A673 (cell line): ENCODE measurements at regions not wholly inside any gene's neighbourhood (a gene's known extent, or its start where the extent isn't known, plus 50 kb on each side); places are given as distances from the start of the nearest gene placed in this dataset.

Source experiments
- BruUV-seq: library from RNA; stranded (reverse); fragments of 400-500 nt; replicated peaks from 2 replicates; lab custom pipeline; 2021; lab: Mats Ljungman, UMichigan
- CTCF ChIA-PET: fragments of 300-600 bp; sonication (Branson Sonifier 250); formaldehyde crosslinking; loops from one replicate; lab custom pipeline; 2022; ENCODE audit warnings: antibody characterized with exemption; lab: Charles Lee
- POLR2A ChIA-PET: fragments of 300-600 bp; sonication (Branson Sonifier 250); formaldehyde crosslinking; loops from one replicate; lab custom pipeline; 2022; ENCODE audit warnings: antibody characterized with exemption; ENCODE audit not compliant: low non-redundant PET; lab: Charles Lee
- DNase-seq: peaks from one replicate; pipeline ENCODE4 v3.0.0-alpha.2; 2015; ENCODE audit warnings: low spot score
- H3K27ac ChIP-seq: fragments of 200-600 bp; sonication (generic); 2 replicates; pipeline ENCODE4 v1.5.1; 2016; ENCODE audit warnings: mixed run types, low read depth, mild to moderate bottlenecking, mixed read lengths, antibody characterized with exemption, low read length; ENCODE audit not compliant: poor library complexity, severe bottlenecking
- H3K27me3 ChIP-seq: fragments of 200-600 bp; sonication (generic); replicated peaks from 2 replicates; pipeline ENCODE4 v1.6.1; 2017; ENCODE audit warnings: mixed run types, low read depth, mild to moderate bottlenecking, mixed read lengths, antibody characterized with exemption, low read length; ENCODE audit not compliant: insufficient read depth, poor library complexity
- H3K36me3 ChIP-seq: fragments of 200-600 bp; sonication (generic); 2 replicates; pipeline ENCODE4 v1.6.1; 2016; ENCODE audit warnings: mixed run types, mild to moderate bottlenecking, mixed read lengths, antibody characterized with exemption, low read length; ENCODE audit not compliant: insufficient read depth, poor library complexity, severe bottlenecking
- H3K4me1 ChIP-seq: fragments of 200-600 bp; sonication (generic); 2 replicates; pipeline ENCODE4 v1.6.1; 2017; ENCODE audit warnings: mixed run types, mild to moderate bottlenecking, mixed read lengths, antibody characterized with exemption, low read length; ENCODE audit not compliant: insufficient read depth, poor library complexity, severe bottlenecking
- H3K4me3 ChIP-seq: fragments of 200-600 bp; sonication (generic); 2 replicates; pipeline ENCODE4 v1.5.1; 2016; ENCODE audit warnings: low read depth, mixed run types, mild to moderate bottlenecking, mixed read lengths, low read length; ENCODE audit not compliant: poor library complexity, severe bottlenecking
- H3K9me3 ChIP-seq: fragments of 200-600 bp; sonication (generic); 2 replicates; pipeline ENCODE4 v1.6.1; 2016; ENCODE audit warnings: mixed run types, low read depth, mild to moderate bottlenecking, mixed read lengths, antibody characterized with exemption, low read length; ENCODE audit not compliant: poor library complexity, severe bottlenecking
- EZH2 ChIP-seq: fragments of 200-600 bp; sonication (generic); IDR thresholded peaks from 2 replicates; pipeline ENCODE4 v1.6.1; 2017; ENCODE audit warnings: borderline replicate concordance, low read depth, mild to moderate bottlenecking, mixed read lengths, antibody characterized with exemption, low read length; ENCODE audit not compliant: poor library complexity, severe bottlenecking
- intact Hi-C: fragments of 100-400 bp; cut with micrococcal nuclease; formaldehyde crosslinking; loops from one replicate; pipeline ENCODE4 v1.10.0; 2022; ENCODE audit not compliant: unreplicated experiment
- TF ChIP-seq, protein P1 (sequence below): fragments of 300-800, 200-600 bp; sonication (generic); conservative IDR thresholded peaks from 2 replicates; pipeline ENCODE4 v1.5.1; 2017; ENCODE audit warnings: low read depth, mild to moderate bottlenecking, antibody characterized with exemption, low read length, moderate library complexity, mixed read lengths

GRCh38 chr12:111251058-111251730 lies 117.7 kb downstream of the PHETA1 start:
- H3K27ac ChIP-seq = no peak overlapping the region
- ChIA-PET POLR2A (no interaction called here), CTCF (no interaction called here)
- H3K27me3 ChIP-seq = no peaks in the 10 kb centered on the region
- intact Hi-C loops = no loop called here
- no peaks in the 10 kb centered on the region for H3K4me1 ChIP-seq
- no peaks in the 10 kb centered on the region for H3K36me3 ChIP-seq
- no peak for DNase-seq
- H3K4me3 ChIP-seq = no peak overlapping the region
- H3K9me3 ChIP-seq = no peaks in the 10 kb centered on the region
- no TSS peak for BruUV-seq
- TF ChIP-seq, protein P1, sequence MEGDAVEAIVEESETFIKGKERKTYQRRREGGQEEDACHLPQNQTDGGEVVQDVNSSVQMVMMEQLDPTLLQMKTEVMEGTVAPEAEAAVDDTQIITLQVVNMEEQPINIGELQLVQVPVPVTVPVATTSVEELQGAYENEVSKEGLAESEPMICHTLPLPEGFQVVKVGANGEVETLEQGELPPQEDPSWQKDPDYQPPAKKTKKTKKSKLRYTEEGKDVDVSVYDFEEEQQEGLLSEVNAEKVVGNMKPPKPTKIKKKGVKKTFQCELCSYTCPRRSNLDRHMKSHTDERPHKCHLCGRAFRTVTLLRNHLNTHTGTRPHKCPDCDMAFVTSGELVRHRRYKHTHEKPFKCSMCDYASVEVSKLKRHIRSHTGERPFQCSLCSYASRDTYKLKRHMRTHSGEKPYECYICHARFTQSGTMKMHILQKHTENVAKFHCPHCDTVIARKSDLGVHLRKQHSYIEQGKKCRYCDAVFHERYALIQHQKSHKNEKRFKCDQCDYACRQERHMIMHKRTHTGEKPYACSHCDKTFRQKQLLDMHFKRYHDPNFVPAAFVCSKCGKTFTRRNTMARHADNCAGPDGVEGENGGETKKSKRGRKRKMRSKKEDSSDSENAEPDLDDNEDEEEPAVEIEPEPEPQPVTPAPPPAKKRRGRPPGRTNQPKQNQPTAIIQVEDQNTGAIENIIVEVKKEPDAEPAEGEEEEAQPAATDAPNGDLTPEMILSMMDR = no peak
- TF ChIP-seq EZH2 = no peak

- intact Hi-C loops = no loop called here
- Histone ChIP-seq H3K4me1 (no peaks in the 10 kb centered on the region), H3K9me3 (no peaks in the 10 kb centered on the region), H3K4me3 (no peak overlapping the region), H3K27me3 (no peaks in the 10 kb centered on the region), H3K27ac (no peak overlapping the region), H3K36me3 (no peaks in the 10 kb centered on the region)
- POLR2A ChIA-PET = no interaction called here
- TF ChIP-seq, protein P1 = no peak
- TF ChIP-seq EZH2 = no peak
- no TSS peak for BruUV-seq
- no peak for DNase-seq
- CTCF ChIA-PET = no interaction called here
Measured at GRCh38 chr12:111250251-111250881, 118.5 kb downstream of the PHETA1 start.

GRCh38 chr12:111249757-111250156 lies 119.1 kb downstream of the PHETA1 start:
- Histone ChIP-seq H3K36me3 (no peaks in the 10 kb centered on the region), H3K4me3 (no peak overlapping the region), H3K27me3 (no peaks in the 10 kb centered on the region), H3K4me1 (no peaks in the 10 kb centered on the region), H3K27ac (no peak overlapping the region), H3K9me3 (no peaks in the 10 kb centered on the region)
- intact Hi-C loops = no loop called here
- DNase-seq = no peak
- POLR2A ChIA-PET = no interaction called here
- no TSS peak for BruUV-seq
- CTCF ChIA-PET = no interaction called here
- TF ChIP-seq, protein P1 = no peak
- TF ChIP-seq EZH2 = no peak
